ENCODE measurements at regions not wholly inside any gene's neighbourhood (a gene's known extent, or its start where the extent isn't known, plus 50 kb on each side); places are given as distances from the start of the nearest gene placed in this dataset.

DNA sequence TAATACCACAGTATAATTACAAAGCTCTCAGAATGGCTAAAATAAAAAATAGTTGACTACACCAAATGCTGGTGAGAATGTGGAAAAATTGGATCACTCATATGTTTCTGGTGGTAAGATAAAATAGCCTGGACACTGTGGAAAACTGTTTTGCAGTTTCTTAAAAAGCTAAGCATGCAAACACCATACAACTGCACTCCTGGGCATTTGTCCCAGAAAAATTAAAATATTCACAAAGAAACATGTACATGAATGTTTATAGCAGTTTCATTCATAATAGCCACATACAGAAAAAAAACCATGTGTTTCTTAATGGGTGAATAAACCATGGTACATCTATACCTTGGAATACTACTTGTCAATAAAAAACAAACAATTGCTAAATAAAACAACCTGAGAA lies 172.9 kb downstream of the AHR start:
- ATAC-seq (no peak), DNase-seq (no peak)
- intact Hi-C loops (cut with DNase I): no loop called here

DNA sequence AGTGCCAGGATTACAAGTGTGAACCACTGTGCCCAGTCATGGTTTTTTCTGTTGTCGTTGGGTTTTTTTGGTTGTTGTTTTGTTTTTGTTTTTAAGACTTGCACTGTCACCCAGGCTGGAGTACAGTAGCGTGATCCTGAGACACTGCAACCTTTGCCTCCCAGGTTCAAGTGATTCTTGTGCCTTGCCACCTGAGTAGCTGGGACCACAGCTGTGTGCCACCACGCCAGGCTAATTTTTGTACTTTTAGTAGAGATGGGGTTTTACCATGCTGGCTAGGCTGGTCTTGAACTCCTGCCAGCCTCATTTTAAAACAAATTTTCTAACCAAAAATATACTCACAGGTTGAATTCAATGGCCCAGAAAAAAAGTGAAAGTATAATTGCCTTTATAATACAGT lies 174.1 kb downstream of the AHR start:
- ATAC-seq: no peak

DNA sequence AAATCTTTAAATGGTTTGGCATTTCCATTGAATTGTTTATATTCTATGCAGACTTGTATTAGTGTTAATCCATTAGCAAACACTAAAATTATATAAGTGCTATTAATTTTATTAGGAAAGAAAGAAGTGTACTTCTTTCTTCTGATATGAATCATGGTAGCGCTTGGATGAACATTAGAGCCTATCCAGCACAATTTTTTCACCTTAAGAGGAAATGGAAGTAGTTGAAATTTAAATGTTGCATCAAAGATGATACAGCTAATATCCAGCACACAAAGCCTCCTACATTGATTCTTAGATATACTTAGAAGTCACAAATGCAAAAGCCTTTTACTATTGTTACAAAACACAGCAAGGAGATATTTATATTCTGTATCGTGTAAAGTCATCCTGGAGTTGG lies 174.5 kb downstream of the AHR start:
- no peak for DNase-seq
- ATAC-seq: no peak
- intact Hi-C loops (cut with DNase I): no loop called here

More for the DNA sequence above, 174.1 kb downstream of the AHR start:
- intact Hi-C loops (cut with DNase I): no loop called here
- no peak for DNase-seq

DNA sequence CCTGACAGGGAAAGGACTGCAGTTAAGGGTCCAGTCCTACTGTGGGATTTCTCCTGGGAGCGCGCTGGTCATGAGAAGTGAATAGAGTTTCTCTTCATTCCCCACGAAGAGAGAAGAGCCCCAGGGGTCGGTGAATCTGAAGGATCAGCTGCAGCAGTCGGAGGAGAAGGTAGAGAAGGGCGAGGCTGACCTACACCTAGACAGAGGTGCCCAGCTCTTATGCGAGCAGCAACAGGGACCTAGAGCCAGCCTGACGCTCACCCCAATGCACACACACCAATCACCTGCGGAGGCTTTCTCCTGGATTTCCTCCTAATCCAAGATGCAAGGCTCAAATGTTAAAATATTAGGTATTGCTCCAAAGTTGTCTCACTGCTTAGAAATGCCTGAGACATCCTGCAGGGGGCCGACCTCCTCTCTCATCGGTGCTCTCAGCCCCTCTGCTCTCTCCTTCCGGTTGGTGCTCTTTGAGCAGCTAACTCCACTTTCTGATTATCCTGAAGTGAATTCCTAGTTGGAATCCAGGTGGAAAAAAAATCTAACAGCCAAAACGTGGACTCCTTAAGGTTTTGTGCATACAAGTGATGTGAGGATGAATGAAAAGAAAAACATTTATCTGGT lies 176.4 kb downstream of the AHR start:
- ATAC-seq: no peak
- intact Hi-C loops (cut with DNase I): no loop called here
- no peak for DNase-seq

DNA sequence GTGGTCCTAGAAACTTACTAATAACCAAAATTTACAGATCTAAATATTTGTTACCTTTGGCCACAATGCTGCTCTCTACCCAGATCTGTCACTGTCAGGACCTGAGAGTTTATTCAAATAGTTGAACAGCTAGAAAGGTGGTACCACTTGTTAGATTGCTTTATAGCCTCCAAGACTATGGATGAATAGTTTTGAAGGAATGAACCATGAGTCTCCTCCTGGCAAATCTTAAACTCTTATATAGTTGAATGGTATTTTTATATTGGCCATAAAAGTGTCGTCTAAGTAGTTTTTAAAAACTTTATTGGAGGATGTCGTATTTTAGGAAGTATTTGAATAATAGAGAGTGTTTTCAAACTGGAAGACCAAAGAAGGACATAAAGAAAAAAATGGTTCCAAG lies 178.7 kb downstream of the AHR start:
- DNase-seq (no peak), ATAC-seq (no peak)
- intact Hi-C loops (cut with DNase I): no loop called here

DNA sequence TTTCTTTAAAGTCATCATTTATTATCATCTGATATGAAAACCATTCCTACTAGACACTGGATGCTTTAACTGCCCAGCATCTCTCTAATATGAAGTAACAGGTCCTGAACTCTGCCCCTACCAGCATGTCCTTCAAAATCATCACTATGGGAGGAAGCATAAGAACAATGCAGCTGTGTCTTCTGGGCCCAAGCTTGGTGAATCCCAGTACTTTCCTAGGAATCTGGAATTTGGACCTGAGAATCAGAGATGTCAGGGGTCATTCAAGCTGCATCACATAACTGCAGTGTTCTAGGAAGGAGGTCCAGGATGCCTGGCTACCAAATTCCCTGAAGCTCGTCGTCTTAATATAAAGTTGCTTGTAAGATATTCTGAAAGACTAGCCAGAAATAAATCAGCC lies 182.7 kb downstream of the AHR start:
- intact Hi-C loops (cut with DNase I): no loop called here
- no peak for ATAC-seq
- DNase-seq: no peak

DNA sequence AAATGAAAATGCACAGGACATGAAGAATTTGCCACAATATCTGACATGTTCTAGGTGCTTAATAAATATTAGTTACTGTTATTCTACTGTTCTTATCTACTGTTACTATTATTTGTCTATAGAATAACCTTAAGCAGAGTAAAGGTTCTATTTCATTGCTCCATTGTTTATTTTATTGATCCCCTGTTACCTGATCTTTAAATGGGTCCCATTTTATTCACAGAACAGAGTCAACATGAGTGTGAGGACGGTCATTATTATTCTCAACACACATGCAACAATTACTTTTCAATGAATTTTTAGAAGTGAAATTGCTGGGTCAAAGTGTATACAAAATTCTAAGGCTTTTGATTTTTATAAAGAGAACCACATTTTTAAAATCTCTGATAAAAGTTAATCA lies 186.9 kb downstream of the AHR start:
- ATAC-seq (no peak), DNase-seq (no peak)
- intact Hi-C loops (cut with DNase I): no loop called here

DNA sequence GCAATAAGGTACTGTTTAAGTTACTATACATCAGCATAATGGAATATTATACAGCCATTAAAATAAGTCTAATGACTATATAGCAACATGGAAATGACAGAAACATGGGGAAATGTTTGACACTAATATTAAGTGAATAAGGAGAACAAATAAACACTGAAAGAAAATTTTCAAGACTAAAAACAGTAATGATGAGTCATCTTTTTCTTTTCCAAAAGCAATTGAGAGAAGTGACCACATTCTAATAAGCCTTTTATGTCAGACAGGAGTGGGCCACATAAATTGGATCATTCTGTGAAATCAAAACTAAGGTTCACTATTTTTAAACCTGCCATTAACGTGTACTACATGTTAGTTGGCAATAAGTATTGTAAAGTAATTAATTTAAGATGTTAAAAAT lies 187.5 kb downstream of the AHR start:
- ATAC-seq (no peak), DNase-seq (no peak)
- intact Hi-C loops (cut with DNase I): no loop called here

DNA sequence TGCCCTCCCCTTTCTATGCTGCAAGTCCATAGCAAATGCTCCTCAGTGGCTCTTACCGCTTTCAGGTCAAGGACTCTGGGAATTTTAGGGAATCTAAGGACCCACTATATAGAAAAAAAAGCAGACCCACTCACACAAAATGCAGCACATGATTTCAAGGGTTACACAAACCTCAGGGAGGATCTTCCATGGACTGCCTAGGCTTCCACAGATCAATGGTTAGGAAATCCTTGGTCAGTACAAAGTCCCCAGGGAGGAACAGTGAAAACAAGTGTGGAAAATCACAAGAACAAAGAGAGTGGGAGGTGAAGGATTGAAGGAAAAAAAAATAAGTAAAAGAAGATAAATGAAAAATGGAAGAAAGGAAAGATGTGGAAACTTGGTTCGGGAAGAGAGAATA lies 188.4 kb downstream of the AHR start:
- ATAC-seq (no peak), DNase-seq (no peak)
- intact Hi-C loops (cut with DNase I): no loop called here

DNA sequence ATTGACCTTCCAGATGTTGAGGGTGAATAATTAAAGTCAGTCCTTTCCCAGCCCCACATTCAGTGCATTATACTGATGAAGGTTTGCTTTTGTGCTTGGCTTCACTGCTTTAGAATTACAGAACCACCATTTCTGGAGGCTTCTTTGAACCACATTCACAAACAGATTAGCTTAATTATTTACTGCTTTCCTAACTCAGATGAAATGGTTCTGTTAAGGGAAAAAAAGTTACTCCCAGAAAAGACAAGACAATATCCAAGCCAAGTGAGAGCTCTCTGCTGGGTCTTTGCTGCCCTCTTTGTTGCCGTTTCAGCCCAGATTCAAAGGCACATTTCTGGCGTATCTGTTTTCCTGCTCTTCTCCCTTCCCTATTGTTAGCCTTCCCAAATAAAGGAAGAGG lies 188.9 kb downstream of the AHR start:
- ATAC-seq (no peak), DNase-seq (no peak)
- intact Hi-C loops (cut with DNase I): no loop called here

DNA sequence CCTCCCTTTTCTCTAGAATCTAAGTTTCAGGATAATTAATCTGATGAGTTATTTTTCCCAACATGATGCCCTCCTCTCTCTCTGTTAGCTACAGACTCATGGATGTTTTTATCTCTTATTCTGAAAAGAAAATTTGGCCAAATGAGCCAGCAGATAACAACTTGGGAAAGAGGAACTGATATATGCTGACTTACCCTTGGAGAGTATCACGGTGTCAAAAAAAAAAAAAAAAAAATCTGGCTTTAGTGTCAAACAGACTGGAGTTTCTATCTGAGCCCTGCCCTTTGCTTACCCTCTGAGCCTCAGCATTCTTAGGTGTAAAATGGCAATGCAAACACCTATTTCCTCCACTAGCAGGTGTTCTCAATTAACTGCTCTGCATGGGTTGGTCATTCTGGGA lies 190.4 kb downstream of the AHR start:
- ATAC-seq: no peak
- DNase-seq: no peak
- intact Hi-C loops (cut with DNase I): no loop called here

DNA sequence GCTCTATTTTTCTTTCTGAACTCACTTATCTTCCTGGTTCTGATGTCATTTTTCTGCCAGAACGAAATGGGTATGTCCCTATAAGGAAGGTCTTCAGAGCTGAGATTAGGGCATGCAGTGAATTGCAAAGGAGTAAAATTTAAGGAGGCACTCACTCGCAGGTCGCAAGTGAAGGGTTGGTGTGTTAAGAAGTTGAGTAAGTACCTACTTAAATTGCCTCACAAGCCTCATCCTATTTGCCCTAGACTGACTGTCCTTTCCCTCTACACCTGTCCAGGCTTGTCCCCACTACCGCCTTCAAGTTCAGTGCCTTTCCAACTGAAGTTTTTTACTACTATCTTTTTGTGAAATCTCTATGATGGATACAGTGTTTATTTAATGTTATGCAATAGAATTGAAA lies 191.5 kb downstream of the AHR start:
- intact Hi-C loops (cut with DNase I): no loop called here
- ATAC-seq (no peak), DNase-seq (no peak)

DNA sequence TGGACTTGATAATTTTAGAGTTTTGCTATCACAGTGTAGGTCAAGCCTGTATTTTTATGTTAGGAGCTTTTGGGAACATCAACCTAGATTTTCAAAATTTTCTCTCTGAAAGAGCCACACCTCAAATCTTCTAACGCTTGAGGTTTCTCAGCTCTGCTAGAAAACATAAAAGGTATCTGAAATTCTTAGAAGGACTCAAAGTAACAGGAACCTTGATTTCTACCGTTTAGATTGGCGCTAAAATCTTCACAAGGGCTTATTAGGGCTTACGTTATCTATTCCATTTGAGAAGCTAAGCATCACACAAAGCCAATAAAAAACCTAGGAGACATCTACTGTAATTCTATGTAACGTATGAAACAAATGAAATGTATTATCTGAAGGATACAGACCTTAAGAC lies 192.4 kb downstream of the AHR start:
- DNase-seq (no peak), ATAC-seq (no peak)
- intact Hi-C loops (cut with DNase I): no loop called here

DNA sequence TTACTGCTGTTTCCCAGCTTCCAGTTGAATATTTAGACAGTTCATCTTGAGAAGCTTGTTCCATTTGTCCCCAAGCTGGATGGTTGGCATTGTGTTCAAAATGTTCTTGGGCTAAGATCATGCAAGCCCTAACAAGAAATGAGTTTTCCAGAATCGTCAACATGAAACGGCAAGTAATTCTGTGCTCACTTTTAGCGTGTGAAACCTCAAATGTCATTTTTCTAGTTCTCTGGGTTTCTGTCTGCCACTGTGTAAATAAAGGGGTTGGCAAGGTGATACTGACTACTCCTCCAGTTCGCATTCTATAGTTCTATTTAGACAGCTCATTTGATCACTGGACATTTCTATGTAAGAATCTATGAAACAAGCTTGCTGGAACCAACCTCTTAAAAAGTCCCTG lies 194.0 kb downstream of the AHR start:
- no peak for DNase-seq
- no peak for ATAC-seq
- intact Hi-C loops (cut with DNase I): no loop called here

DNA sequence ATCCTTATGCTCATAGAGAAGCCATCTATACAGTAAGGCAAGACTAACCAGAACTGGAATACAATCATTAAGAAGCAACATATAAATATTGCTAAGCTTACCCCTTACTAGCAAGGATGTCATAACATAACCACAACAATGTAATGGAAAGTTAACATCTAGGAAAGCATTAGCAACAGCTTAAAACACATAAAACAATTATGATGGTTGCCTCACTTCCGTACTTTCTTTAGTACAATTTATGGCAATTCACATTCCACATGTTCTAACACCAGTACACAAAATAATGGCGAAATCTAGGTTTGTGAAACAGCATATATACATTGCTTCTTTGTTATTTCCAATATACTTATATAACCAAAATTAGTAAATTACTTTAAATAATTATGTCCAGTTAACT lies 195.0 kb downstream of the AHR start:
- DNase-seq (no peak), ATAC-seq (no peak)
- intact Hi-C loops (cut with DNase I): no loop called here

DNA sequence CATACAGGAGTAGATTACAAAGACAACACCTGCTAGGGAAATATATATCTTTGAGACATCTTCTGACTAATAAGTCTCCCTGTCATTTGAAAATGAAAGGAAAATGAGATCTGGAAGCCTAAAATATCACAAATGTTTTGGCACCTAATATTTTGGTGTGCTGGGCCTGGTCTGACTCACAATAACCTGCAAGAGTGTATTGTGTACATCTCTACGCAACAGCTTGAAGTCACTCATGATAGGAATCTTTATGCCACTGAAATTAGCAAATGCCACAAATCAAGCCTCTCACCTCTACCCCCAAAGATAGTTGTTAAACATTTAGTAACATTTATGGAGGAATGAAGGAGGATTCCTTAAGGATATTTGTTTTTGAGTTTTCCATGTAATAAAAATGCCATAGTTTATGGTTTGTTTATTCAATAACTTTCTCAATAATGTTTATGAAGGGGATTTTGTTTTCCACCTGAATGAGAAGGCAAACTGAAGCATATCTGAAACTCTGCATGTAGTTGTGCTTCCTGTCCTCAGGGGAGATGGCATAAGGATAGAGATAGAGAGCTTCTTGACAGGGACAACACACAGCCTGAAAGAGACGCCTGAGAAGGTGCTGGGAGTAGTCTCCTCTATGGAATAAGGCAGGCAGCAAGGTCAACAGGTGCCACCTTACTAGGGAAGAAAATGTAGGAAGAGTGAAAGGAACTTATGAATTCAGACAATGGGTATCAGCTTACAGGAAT lies 197.4 kb downstream of the AHR start:
- intact Hi-C loops (cut with DNase I): no loop called here
- DNase-seq: no peak
- no peak for ATAC-seq

DNA sequence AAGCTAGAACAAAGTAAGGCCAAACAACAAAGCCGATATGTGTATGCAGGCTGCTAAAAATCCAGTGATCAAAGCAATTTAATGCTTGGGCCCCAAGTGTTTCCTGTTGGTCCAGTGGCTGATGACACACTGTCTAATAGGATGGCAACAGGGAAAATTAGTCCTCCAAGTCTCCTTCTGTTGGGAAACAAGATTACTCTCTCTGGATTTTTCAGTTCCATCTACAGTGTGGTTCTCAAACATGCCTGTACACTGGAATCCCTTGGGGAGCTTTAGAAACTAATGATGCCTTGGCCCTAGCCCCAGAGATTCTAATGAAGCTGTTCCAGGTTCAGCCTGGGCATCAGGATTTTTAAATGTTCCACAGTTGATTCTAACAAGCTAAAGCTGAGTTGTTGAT lies 198.7 kb downstream of the AHR start:
- ATAC-seq (no peak), DNase-seq (no peak)
- intact Hi-C loops (cut with DNase I): no loop called here

DNA sequence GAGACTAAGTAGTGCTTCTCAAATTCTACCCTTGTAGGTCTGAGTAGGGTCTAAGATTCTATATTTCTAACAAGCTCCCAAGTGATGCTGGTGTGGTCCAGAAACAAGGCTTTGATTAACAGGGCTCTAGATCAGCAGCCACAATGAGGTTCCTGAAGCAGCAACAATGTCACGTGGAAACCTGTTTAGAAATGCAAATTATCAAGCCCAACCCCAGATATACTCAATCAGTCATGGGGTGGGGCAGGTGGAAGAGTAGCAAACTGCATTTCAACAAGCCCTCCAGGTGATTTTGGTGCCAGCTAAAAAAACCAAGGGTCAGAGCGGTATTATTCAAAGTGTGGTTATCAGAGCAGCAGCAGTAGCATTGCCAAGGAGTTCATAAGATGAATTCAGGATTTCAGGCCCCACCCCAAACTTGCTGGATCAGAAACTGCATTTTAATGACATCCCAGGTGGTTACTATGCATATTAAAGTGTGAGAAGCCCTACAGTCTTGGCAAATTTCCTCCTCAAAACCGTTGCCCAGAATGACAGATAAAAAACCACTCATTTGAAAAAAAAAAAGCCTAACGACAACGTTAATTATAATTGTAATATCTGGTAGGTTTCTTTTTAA lies 199.2 kb downstream of the AHR start:
- intact Hi-C loops (cut with DNase I): no loop called here
- no peak for DNase-seq
- ATAC-seq: no peak

DNA sequence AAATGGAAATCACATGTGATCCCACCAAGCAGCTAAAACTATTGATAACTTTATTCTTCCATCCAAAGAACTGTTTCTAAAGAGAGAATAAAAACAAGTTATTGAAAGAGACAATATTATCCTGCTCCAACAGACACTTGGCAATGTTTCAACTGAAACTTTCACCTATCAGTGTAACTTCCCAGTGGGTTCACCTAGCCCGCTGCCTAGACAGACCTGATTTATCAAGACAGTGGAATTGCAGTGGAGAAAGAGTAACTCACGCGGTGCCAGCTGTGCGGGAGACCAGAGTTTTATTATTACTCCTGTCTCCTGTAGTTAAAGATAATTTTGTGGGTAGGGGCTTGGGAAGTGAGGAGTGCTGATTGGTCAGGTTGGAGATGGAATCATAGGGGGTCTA lies 199.8 kb downstream of the AHR start:
- ATAC-seq: no peak
- intact Hi-C loops (cut with DNase I): no loop called here
- DNase-seq: no peak

DNA sequence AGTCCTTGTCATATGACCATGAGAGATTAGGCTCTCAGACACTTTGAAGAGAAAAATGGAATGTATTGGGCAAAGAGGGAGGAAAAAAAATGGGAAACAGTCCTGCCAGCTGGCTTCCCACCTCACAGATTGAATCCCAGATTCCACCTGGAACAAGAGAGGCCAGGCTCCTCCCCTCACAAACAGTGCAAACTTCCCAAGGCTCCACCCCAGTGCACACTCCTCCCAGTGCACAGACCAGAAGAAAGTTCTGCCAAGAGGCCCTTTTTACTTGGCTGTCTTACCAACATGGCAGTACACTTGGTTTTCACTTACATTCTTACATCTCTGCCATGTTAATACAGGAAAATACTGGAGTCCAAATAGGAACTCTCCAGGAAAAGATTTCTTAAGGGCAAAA lies 202.3 kb downstream of the AHR start:
- intact Hi-C loops (cut with DNase I): no loop called here
- no peak for ATAC-seq

More for the DNA sequence above, 202.3 kb downstream of the AHR start:
- DNase-seq: no peak

Data from left cardiac atrium (tissue), 4 donors.